Progenitor cell of endocrine pancreas (in vitro differentiated cells): ENCODE measurements at regions not wholly inside any gene's neighbourhood (a gene's known extent, or its start where the extent isn't known, plus 50 kb on each side); places are given as distances from the start of the nearest gene placed in this dataset.

Experiments
- DNase-seq: peaks from one replicate; pipeline ENCODE4 v3.0.0; 2021; ENCODE audit warnings: low spot score; ENCODE audit not compliant: unreplicated experiment
- H3K27ac Mint-ChIP-seq: 2 replicates; pipeline ENCODE4 v1.8.0; 2021; ENCODE audit warnings: mild to moderate bottlenecking, moderate library complexity, mixed read lengths
- H3K27me3 Mint-ChIP-seq: 2 replicates; pipeline ENCODE4 v1.8.0; 2021; ENCODE audit warnings: mixed read lengths
- H3K36me3 Mint-ChIP-seq: 2 replicates; pipeline ENCODE4 v1.8.0; 2022; ENCODE audit warnings: mixed read lengths; ENCODE audit not compliant: insufficient read depth
- H3K4me1 Mint-ChIP-seq: 2 replicates; pipeline ENCODE4 v1.8.0; 2021; ENCODE audit warnings: low read depth, mixed read lengths
- H3K4me3 Mint-ChIP-seq: 2 replicates; pipeline ENCODE4 v1.8.0; 2021; ENCODE audit warnings: low read depth, mild to moderate bottlenecking, moderate library complexity, mixed read lengths
- H3K9me3 Mint-ChIP-seq: 2 replicates; pipeline ENCODE4 v1.8.0; 2021; ENCODE audit warnings: low read depth, mixed read lengths
- CTCF ChIP-seq: fragments of 200-600 bp; sonication (generic); IDR thresholded peaks from one replicate; pipeline ENCODE4 v1.5.0; 2021; ENCODE audit warnings: antibody characterized with exemption, mild to moderate bottlenecking; ENCODE audit not compliant: unreplicated experiment

GRCh38 chr4:96012687-96013086 is 172.8 kb downstream of the PDHA2 start:
- TF ChIP-seq CTCF = no peak
- Mint-ChIP-seq H3K36me3 (peaks cover 3% of the 10 kb centered on the region), H3K4me1 (peaks cover 20% of the 10 kb centered on the region), H3K9me3 (peaks cover 3% of the 10 kb centered on the region), H3K27me3 (no peaks in the 10 kb centered on the region), H3K27ac (no peak overlapping the region), H3K4me3 (no peak overlapping the region)
- DNase-seq = no peak

GRCh38 chr4:96016634-96017299 is 176.9 kb downstream of the PDHA2 start:
- Mint-ChIP-seq H3K4me1 (peaks cover 36% of the 10 kb centered on the region), H3K27me3 (no peaks in the 10 kb centered on the region), H3K27ac (peak overlapping the region; percentile 47), H3K9me3 (no peaks in the 10 kb centered on the region), H3K36me3 (no peaks in the 10 kb centered on the region), H3K4me3 (no peak overlapping the region)
- DNase-seq = no peak
- TF ChIP-seq CTCF = no peak

- H3K9me3 Mint-ChIP-seq = peaks cover 24% of the 10 kb centered on the region
- peaks cover 2% of the 10 kb centered on the region for H3K36me3 Mint-ChIP-seq
- no peak overlapping the region for H3K27ac Mint-ChIP-seq
- no peaks in the 10 kb centered on the region for H3K27me3 Mint-ChIP-seq
- no peak for DNase-seq
- no peak overlapping the region for H3K4me3 Mint-ChIP-seq
- TF ChIP-seq CTCF = no peak
- no peaks in the 10 kb centered on the region for H3K4me1 Mint-ChIP-seq
Measured at GRCh38 chr4:96025011-96025410, 185.1 kb downstream of the PDHA2 start.

- Mint-ChIP-seq H3K36me3 (peaks cover 2% of the 10 kb centered on the region), H3K4me1 (peaks cover 5% of the 10 kb centered on the region), H3K9me3 (peaks cover 4% of the 10 kb centered on the region), H3K27me3 (no peaks in the 10 kb centered on the region), H3K27ac (no peak overlapping the region), H3K4me3 (no peak overlapping the region)
- no peak for DNase-seq
- peak; percentile 35 for TF ChIP-seq CTCF
Measured at GRCh38 chr4:96035727-96036126, 195.8 kb downstream of the PDHA2 start.

- H3K36me3 Mint-ChIP-seq = peaks cover 2% of the 10 kb centered on the region
- DNase-seq = no peak
- H3K27me3 Mint-ChIP-seq = no peaks in the 10 kb centered on the region
- peaks cover 4% of the 10 kb centered on the region for H3K9me3 Mint-ChIP-seq
- H3K4me3 Mint-ChIP-seq = no peak overlapping the region
- no peak overlapping the region for H3K27ac Mint-ChIP-seq
- peaks cover 5% of the 10 kb centered on the region for H3K4me1 Mint-ChIP-seq
- TF ChIP-seq CTCF = no peak
Measured at GRCh38 chr4:96036781-96037180, 196.9 kb downstream of the PDHA2 start.
